ENCODE measurements at regions not wholly inside any gene's neighbourhood (a gene's known extent, or its start where the extent isn't known, plus 50 kb on each side); places are given as distances from the start of the nearest gene placed in this dataset.

DNA sequence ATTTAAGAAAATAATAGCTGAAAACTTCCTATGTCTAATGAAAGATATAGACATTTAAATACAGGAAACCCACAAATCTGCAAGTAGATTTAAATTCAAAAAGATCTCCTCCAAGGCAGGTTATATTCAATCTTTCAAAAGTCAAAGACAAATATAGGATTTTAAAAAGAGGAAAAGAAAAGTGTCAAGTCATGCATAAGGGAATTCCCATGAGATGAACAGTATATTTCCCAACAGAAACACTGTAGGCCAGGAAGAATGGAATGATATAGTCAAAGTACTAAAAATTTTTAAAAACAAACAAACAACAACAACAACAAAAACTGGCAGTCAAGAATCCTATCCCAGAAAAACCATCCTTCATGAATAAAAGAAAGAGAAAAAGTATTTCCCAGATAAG lies 806.5 kb upstream of the BRINP3 start:
- Histone ChIP-seq H2AK5ac (ENCODE audit: insufficient read length, low read length) (no peak overlapping the region), H3K4me1 (ENCODE audit: insufficient read depth, low read length) (no peaks in the 10 kb centered on the region), H3K23me2 (ENCODE audit: insufficient read length, low read depth, low read length, poor library complexity, severe bottlenecking) (no peaks in the 10 kb centered on the region), H3K14ac (ENCODE audit: insufficient read depth, low read length) (no peak overlapping the region), H4K8ac (replicated peaks; ENCODE audit: insufficient read length, low read depth, low read length) (no peak overlapping the region), H2BK5ac (ENCODE audit: insufficient read length, low read length) (no peak overlapping the region), H2BK20ac (ENCODE audit: low read depth, low read length, poor library complexity, severe bottlenecking) (no peak overlapping the region), H3K4ac (ENCODE audit: low read depth, low read length) (no peak overlapping the region), H3K23ac (ENCODE audit: insufficient read length, low read depth, low read length) (no peak overlapping the region), H3K79me1 (ENCODE audit: insufficient read depth, low read depth, low read length, poor library complexity, severe bottlenecking) (no peaks in the 10 kb centered on the region), H3K4me2 (ENCODE audit: insufficient read depth, insufficient read length, low read length) (no peak overlapping the region), H3K79me2 (ENCODE audit: insufficient read depth, low read length) (no peaks in the 10 kb centered on the region), H3K27me3 (ENCODE audit: insufficient read depth, low read length) (no peaks in the 10 kb centered on the region), H2BK15ac (ENCODE audit: low read depth, low read length) (no peak overlapping the region), H3K27ac (ENCODE audit: insufficient read length, low read depth, low read length) (no peak overlapping the region), H3T11ph (ENCODE audit: low read length) (no peak overlapping the region), H3K18ac (ENCODE audit: insufficient read length, low read depth, low read length) (no peak overlapping the region), H3K9me3 (ENCODE audit: control insufficient read depth, low read depth, low read length) (no peaks in the 10 kb centered on the region), H2BK120ac (ENCODE audit: low read depth, low read length, poor library complexity, severe bottlenecking) (no peak overlapping the region), H3K9ac (ENCODE audit: extremely low read depth, insufficient read length, low read length) (no peak overlapping the region), H3K56ac (ENCODE audit: insufficient read length, low read depth, low read length) (no peak overlapping the region), H2BK12ac (ENCODE audit: insufficient read length, low read depth, low read length) (no peak overlapping the region), H2AFZ (ENCODE audit: low read length) (no peak overlapping the region), H4K5ac (ENCODE audit: insufficient read length, low read depth, low read length) (no peak overlapping the region), H4K91ac (ENCODE audit: insufficient read length, low read depth, low read length) (no peak overlapping the region), H4K20me1 (ENCODE audit: control insufficient read depth, insufficient read depth, insufficient read length) (no peaks in the 10 kb centered on the region)
- Mint-ChIP-seq H3K27me3 (ENCODE audit: low read depth) (no peaks in the 10 kb centered on the region), H3K4me3 (no peak overlapping the region), H3K4me1 (no peaks in the 10 kb centered on the region), H3K36me3 (ENCODE audit: insufficient read depth in 1 of 3, low read depth in 3 of 3) (peaks cover 4 to 16% (median 4%) of the 10 kb centered on the region in 3 experiments; a peak in 4 of 7 replicates), H3K9me3 (peaks cover 13 to 22% of the 10 kb centered on the region in 2 experiments), H3K27ac (no peak overlapping the region)
- no peak for DNase-seq
- TF ChIP-seq, protein P1, sequence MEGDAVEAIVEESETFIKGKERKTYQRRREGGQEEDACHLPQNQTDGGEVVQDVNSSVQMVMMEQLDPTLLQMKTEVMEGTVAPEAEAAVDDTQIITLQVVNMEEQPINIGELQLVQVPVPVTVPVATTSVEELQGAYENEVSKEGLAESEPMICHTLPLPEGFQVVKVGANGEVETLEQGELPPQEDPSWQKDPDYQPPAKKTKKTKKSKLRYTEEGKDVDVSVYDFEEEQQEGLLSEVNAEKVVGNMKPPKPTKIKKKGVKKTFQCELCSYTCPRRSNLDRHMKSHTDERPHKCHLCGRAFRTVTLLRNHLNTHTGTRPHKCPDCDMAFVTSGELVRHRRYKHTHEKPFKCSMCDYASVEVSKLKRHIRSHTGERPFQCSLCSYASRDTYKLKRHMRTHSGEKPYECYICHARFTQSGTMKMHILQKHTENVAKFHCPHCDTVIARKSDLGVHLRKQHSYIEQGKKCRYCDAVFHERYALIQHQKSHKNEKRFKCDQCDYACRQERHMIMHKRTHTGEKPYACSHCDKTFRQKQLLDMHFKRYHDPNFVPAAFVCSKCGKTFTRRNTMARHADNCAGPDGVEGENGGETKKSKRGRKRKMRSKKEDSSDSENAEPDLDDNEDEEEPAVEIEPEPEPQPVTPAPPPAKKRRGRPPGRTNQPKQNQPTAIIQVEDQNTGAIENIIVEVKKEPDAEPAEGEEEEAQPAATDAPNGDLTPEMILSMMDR (conservative IDR thresholded peaks at IDR 0.05), result no peak
